ENCODE measurements at regions not wholly inside any gene's neighbourhood (a gene's known extent, or its start where the extent isn't known, plus 50 kb on each side); places are given as distances from the start of the nearest gene placed in this dataset.
"Not testable (repeated sequence)": the region's sequence is repeated elsewhere in the genome, so short reads cannot be mapped to it uniquely, and the experiment has no call there.

DNA sequence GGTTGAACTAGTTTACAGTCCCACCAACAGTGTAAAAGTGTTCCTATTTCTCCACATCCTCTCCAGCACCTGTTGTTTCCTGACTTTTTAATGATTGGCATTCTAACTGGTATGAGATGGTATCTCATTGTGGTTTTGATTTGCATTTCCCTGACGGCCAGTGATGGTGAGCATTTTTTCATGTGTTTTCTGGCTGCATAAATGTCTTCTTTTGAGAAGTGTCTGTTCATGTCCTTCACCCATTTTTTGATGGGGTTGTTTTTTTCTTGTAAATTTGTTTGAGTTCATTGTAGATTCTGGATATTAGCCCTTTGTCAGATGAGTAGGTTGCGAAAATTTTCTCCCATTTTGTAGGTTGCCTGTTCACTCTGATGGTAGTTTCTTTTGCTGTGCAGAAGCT is 153.1 kb downstream of the GOLGA6L4 start:
- TF ChIP-seq, protein P1, sequence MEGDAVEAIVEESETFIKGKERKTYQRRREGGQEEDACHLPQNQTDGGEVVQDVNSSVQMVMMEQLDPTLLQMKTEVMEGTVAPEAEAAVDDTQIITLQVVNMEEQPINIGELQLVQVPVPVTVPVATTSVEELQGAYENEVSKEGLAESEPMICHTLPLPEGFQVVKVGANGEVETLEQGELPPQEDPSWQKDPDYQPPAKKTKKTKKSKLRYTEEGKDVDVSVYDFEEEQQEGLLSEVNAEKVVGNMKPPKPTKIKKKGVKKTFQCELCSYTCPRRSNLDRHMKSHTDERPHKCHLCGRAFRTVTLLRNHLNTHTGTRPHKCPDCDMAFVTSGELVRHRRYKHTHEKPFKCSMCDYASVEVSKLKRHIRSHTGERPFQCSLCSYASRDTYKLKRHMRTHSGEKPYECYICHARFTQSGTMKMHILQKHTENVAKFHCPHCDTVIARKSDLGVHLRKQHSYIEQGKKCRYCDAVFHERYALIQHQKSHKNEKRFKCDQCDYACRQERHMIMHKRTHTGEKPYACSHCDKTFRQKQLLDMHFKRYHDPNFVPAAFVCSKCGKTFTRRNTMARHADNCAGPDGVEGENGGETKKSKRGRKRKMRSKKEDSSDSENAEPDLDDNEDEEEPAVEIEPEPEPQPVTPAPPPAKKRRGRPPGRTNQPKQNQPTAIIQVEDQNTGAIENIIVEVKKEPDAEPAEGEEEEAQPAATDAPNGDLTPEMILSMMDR (IDR thresholded peaks at IDR 0.05): not testable (repeated sequence)
- TF ChIP-seq EP300, POLR2A (IDR thresholded peaks at IDR 0.05): not testable (repeated sequence)
